Kidney (tissue), 13 donors: ENCODE measurements at regions not wholly inside any gene's neighbourhood (a gene's known extent, or its start where the extent isn't known, plus 50 kb on each side); places are given as distances from the start of the nearest gene placed in this dataset.

Experiments
- DNase-seq, 5 donors: peaks; one replicate each; pipeline ENCODE4 v3.0.0-alpha.2; 2013 to 2020
- FAIRE-seq: peaks from 2 replicates; lab custom pipeline; 2012; peaks lifted over from hg19 to GRCh38; lab: Jason Lieb, UNC
- H3K27ac ChIP-seq, 2 donors: one replicate each; pipeline ENCODE4 v1.7.0; 2013; ENCODE audit warnings: low read depth in 2 of 2, low read length in 2 of 2, inconsistent platforms in 1 of 2
- H3K27me3 ChIP-seq: one replicate; pipeline ENCODE4 v1.7.1; 2013; ENCODE audit warnings: low read length, inconsistent platforms; ENCODE audit not compliant: control insufficient read depth, insufficient read depth
- H3K36me3 ChIP-seq, 3 donors: one replicate each; pipeline versions ENCODE4 v1.7.0 to v1.7.1; 2013; ENCODE audit warnings: low read length in 3 of 3, control low read depth in 1 of 3, inconsistent platforms in 1 of 3; ENCODE audit not compliant: insufficient read depth in 3 of 3, control insufficient read depth in 2 of 3
- H3K4me1 ChIP-seq, 3 donors: one replicate each; pipeline versions ENCODE4 v1.7.0 to v1.7.1; 2013; ENCODE audit warnings: low read length in 3 of 3, inconsistent platforms in 1 of 3, low read depth in 1 of 3; ENCODE audit not compliant: control insufficient read depth in 2 of 3, insufficient read depth in 2 of 3
- H3K4me3 ChIP-seq, 3 donors: one replicate each; pipeline versions ENCODE4 v1.7.0 to v1.8.1; 2013; ENCODE audit warnings: low read length in 3 of 3, control low read depth in 1 of 3, inconsistent platforms in 1 of 3
- H3K9ac ChIP-seq, 3 donors: one replicate each; pipeline versions ENCODE4 v1.7.0 to v1.7.1; 2013; ENCODE audit warnings: low read length in 3 of 3, control low read depth in 1 of 3, inconsistent platforms in 1 of 3
- H3K9me3 ChIP-seq, 3 donors: one replicate each; pipeline versions ENCODE4 v1.7.0 to v1.7.1; 2013; ENCODE audit warnings: low read length in 3 of 3, control low read depth in 1 of 3, inconsistent platforms in 1 of 3; ENCODE audit not compliant: control insufficient read depth in 2 of 3, insufficient read depth in 1 of 3
- CTCF ChIP-seq: IDR thresholded peaks from 3 replicates; pipeline ENCODE4 v1.5.1; 2012; ENCODE audit warnings: mild to moderate bottlenecking, moderate library complexity, borderline replicate concordance; ENCODE audit not compliant: insufficient read depth; ENCODE audit errors: extremely low read depth
- intact Hi-C: fragments of 100-400 bp; cut with DNase I; formaldehyde crosslinking; loops from one replicate; pipeline ENCODE4 v1.11.1; 2022
- donor health status: control.
- donor health status: control.
- donor health status: control.
- donor health status: control.
- donor health status: control.
- donor health status: DM: yes; HTN: yes; CAD: no.
- donor health status: Normal renal cell carcinoma (clear cell type).

DNA sequence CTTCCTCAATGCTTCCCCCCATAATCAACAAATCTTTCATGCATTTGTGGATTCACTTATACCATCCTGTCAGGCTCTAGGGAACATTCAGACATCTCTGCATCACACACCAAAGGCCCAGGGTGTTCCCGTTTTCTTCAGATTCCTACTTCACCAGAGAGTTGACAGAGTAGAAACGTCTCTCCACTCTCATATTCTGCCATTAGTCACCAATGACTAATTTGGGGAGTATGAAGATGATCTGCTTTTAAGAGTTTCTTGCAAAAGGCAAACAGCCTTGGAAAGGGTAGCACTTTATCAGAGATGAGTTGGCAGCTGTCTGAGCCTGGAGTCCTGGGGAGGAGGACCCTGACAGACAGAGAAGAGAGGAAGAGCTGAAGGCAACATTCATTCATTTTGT, 55.8 kb upstream of the DGKG start:
- peaks cover 0 to 14% (median 12%) of the 10 kb centered on the region in 3 donors for H3K4me1 ChIP-seq
- H3K36me3 ChIP-seq = no peaks in the 10 kb centered on the region
- H3K4me3 ChIP-seq = no peak overlapping the region
- H3K9me3 ChIP-seq = no peaks in the 10 kb centered on the region
- TF ChIP-seq CTCF = no peak
- DNase-seq = no peak
- H3K27me3 ChIP-seq = no peaks in the 10 kb centered on the region
- no peak overlapping the region for H3K27ac ChIP-seq
- intact Hi-C loops = no loop called here
- no peak for FAIRE-seq
- H3K9ac ChIP-seq = no peak overlapping the region

DNA sequence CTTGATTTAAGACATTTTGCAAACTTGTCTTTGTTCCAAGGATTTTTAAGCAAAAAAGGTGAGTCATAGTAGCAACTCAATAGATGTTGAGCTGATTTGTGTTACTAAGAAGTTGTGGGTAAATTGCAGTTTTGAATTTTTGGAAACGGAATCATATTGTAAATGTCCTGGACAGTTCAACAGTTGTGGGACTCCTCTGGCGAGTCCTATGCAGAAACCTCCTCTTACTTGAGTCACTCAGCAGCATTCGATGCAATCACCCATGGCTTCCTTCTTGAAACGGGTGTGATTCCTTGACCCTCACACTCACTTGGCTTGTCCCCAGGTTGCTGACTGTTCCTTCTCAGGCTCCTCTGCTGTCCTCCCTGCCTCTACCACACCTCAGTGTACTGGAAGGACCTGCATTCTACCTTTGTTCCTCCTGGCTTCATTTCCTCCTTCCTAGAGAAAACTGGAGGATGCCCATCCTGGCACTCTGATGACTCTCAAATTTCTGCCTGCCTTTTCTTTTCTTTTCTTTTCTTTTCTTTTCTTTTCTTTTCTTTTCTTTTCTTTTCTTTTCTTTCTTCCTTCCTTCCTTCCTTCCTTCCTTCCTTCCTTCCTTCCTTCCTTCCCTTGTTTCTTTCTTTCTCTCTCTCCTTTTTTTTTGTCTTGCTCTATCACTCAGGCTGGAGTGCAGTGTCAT, 52.8 kb upstream of the DGKG start:
- FAIRE-seq = no peak
- intact Hi-C loops = no loop called here
- no peak for TF ChIP-seq CTCF
- Histone ChIP-seq H3K36me3 (no peaks in the 10 kb centered on the region), H3K27ac (peak overlapping the region; percentile 78 to 81), H3K4me3 (no peak overlapping the region), H3K27me3 (no peaks in the 10 kb centered on the region), H3K4me1 (peaks cover 0 to 14% (median 12%) of the 10 kb centered on the region in 3 donors), H3K9ac (no peak overlapping the region), H3K9me3 (no peaks in the 10 kb centered on the region)
- DNase-seq = no peak

- FAIRE-seq (no peak), DNase-seq (peak in 4 of 5 donors; percentile 37 to 93 (median 47))
- no peaks in the 10 kb centered on the region for H3K27me3 ChIP-seq
- peaks cover 0 to 14% (median 12%) of the 10 kb centered on the region in 3 donors for H3K4me1 ChIP-seq
- intact Hi-C loops = no loop called here
- H3K27ac ChIP-seq = peak overlapping the region; percentile 78 to 81
- peak overlapping the region in 1 of 3 donors; percentile 4 for H3K9ac ChIP-seq
- no peak for TF ChIP-seq CTCF
- peak overlapping the region in 2 of 3 donors; percentile 51 to 72 for H3K4me3 ChIP-seq
- no peaks in the 10 kb centered on the region for H3K9me3 ChIP-seq
- no peaks in the 10 kb centered on the region for H3K36me3 ChIP-seq
Measured at GRCh38 chr3:186413615-186414415, 51.8 kb upstream of the DGKG start.
